Fibroblast of gingiva (primary cell): ENCODE measurements at regions not wholly inside any gene's neighbourhood (a gene's known extent, or its start where the extent isn't known, plus 50 kb on each side); places are given as distances from the start of the nearest gene placed in this dataset.
A peak's percentile ranks its signal among the peaks of the same experiment; 100 is the strongest.
"Not testable (repeated sequence)": the region's sequence is repeated elsewhere in the genome, so short reads cannot be mapped to it uniquely, and the experiment has no call there.

ENCODE experiments used
- DNase-seq: peaks from one replicate; pipeline ENCODE4 v3.0.0-alpha.2; 2011; ENCODE audit warnings: low read depth

DNA sequence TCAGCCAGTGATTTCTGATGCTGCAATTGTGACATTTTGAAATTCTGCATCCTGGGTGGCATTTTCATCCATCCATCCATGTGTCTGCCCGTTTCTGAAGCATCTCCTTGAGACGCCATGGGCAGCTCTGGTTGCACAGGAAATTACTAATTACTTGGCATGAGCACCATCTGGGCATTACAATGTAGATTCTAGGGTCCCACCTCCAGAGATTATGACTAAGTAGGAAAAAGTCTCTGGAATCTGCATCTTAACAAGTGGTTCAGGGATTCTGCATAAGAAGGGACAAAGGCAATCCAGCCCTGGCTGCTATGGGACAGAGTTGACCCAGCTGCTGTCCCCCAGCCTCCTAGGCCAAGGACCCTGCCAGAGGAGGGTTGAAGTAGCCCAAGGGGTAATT is 65.3 kb downstream of the CUZD1 start:
- peak; percentile 10 for DNase-seq

- no peak for DNase-seq
Measured at GRCh38 chr10:122779924-122780323, 65.7 kb downstream of the CUZD1 start.

DNA sequence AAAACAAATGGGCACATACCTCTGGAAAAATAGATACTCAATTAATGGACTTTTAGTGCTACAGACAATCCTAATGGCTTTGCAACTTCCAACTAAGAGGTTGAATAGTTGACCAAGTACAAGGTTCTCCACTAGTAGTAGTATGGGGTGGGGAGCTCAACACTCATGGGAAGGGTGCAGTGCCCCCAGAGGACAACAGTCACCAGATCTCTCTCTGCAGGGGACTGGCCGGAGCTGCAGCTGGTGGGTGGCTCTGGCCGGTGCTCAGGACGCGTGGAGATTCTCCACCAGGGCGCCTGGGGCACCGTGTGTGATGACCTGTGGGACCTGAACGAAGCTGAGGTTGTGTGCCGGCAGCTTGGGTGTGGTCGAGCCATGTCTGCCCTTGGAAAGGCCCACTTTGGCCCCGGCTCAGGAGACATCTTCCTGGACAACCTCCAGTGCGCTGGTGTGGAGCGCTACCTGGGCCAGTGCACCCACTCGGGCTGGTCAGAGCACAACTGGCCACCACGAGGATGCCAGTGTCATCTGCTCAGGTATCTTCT is 68.1 kb downstream of the CUZD1 start:
- no peak for DNase-seq

GRCh38 chr10:122774231-122774630 is 71.4 kb downstream of the CUZD1 start:
- DNase-seq = no peak

DNA sequence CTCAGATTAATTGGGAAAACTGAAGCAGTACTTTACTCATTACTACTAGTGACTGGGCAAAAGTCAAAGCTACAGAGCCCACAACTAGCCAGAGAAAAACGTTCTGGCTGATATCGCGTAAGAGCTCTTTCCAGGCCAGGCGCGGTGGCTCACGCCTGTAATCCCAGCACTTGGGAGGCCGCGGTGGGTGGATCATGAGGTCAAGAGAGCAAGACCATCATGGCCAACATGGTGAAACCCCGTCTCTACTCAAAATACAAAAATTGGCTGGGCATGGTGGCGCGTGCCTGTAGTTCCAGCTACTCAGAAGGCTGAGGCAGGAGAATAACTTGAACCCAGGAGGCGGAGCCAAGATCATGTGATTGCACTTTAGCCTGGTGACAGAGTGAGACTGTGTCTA is 71.8 kb upstream of the C10orf120 start:
- not testable (repeated sequence) for DNase-seq

- no peak for DNase-seq
Measured at GRCh38 chr10:122768389-122768745, 68.7 kb upstream of the C10orf120 start.

GRCh38 chr10:122767621-122768388 is 68.2 kb upstream of the C10orf120 start:
- DNase-seq = no peak

DNA sequence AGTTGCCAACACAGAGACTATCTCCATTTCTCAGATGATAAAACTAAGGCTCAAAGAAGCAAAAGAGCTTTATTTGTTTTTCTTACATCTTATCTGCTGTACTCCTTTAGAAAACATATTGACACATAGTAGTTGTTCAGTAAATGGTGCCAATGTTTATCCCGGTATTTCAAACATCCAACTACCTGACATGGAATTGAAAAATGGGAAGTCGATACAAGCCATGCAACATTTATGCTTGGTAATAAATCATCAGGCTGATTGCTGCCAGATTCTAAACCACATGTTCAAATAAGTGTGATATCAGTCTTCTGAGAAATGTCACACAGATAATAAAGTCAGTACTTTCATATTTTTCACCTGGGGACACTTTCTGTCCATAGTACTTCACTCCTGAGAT is 65.8 kb upstream of the C10orf120 start:
- DNase-seq = no peak

- DNase-seq = no peak
Measured at GRCh38 chr10:122756656-122757055, 57.0 kb upstream of the C10orf120 start.

GRCh38 chr10:122754491-122755235 is 55.0 kb upstream of the C10orf120 start:
- DNase-seq = no peak

GRCh38 chr10:122749886-122750285 is 50.2 kb upstream of the C10orf120 start:
- DNase-seq = no peak
